Left lobe of liver (tissue), 2 donors: ENCODE measurements at regions not wholly inside any gene's neighbourhood (a gene's known extent, or its start where the extent isn't known, plus 50 kb on each side); places are given as distances from the start of the nearest gene placed in this dataset.

Experiments used
- ATAC-seq: fragments of 200-7000 bp; cut with Tn5 transposase; one replicate; pipeline ENCODE4 v1.9.1; 2020; ENCODE audit warnings: mild to moderate bottlenecking, moderate library complexity
- DNase-seq: peaks from one replicate; pipeline ENCODE4 v3.0.0-alpha.2; 2020; ENCODE audit warnings: low spot score
- donor health status: DM: no; HTN: no; CAD: no; lungs with moderate emphysema.
- donor health status: DM: no; HTN: yes; CAD: no.

DNA sequence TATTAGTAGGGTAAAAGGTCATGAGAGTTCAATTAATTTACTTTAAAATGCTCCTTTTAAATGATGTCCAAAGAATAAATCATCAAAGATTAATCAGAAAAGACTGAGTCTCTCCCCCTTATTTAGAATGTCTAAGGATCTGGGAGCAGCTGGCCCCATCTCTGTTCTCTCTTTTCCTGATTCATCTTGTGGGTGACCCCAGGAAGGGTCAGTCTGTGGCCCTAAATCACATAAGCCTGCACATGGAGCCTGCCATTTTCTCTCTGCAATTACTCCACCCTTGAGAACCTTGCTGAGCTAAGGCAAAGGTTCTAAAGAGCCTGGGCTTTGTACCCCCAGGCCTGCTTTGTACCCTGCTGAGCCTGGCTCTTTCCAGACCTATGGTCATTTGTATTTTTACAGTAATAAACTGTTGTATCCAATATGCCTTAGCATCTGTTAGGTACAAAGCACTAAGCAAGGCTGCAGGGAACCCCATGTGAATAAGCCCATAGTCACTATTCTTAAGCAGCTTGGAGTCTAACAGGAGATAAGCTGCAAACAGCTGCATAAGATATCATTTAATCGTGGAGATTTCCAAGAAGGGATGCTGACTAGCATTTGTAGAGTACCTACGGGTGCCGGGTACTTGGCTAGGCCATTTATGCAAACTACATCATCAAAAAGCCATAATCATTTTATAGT is 431.0 kb upstream of the MARCKS start:
- ATAC-seq (no peak), DNase-seq (no peak)

DNA sequence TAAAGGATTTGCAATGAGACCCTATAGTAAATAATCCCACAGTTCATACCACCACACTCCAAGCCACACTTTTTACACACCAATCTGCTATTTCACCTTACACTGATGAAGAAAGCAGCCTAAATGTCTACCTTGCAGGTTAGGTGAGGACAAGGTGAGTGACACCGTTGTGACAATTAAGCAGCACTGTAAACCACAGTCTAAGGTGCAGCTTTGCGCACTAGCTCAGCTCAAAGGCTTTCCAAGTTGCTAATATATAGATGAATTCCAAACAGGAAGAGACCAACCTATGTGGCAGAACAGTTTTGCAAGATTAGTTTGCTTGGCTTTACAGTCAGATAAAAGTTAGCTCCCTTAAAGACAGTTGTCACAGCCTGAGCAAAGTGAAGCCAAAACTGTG is 429.5 kb upstream of the MARCKS start:
- DNase-seq (no peak), ATAC-seq (no peak)

- DNase-seq: no peak
- no peak for ATAC-seq
Measured at GRCh38 chr6:113428702-113429101, 428.4 kb upstream of the MARCKS start.

DNA sequence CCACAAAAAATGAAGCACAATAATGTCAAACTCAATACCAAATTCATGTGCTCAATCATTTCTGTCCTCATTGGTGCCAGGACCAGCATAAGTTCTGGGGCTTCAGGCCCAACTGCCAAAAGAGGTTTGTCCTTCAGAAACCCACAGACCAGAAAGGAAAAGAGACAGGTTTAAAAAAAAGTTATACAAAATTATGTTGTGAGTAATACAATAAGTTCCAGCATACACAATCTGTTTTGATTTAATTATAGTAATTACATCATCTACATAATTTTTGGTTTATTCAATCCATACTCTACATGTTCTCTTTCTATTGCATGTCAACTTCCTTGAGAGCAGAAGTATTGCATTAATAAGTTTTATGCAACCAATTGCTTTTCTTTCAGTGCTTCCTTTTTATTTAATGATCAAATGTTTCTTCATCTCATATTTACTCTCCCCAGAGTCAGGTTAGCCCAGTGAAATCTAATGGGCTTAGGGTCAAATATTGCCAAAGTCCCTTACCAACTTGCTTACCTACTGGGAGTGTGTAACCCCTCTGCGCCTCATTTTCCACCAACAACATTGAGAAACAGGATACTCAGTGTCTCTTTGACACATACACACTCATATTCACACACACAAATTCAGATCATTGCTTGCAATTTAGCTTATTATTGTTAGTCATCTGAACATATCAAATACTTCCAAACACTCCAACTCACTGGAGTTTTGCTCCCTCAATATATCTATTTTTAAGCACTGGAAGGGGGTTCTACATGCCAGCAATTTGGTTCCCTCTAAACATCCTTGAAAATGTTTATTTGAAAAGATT is 424.4 kb upstream of the MARCKS start:
- peak; percentile 52 for DNase-seq
- peak; percentile 83 for ATAC-seq

DNA sequence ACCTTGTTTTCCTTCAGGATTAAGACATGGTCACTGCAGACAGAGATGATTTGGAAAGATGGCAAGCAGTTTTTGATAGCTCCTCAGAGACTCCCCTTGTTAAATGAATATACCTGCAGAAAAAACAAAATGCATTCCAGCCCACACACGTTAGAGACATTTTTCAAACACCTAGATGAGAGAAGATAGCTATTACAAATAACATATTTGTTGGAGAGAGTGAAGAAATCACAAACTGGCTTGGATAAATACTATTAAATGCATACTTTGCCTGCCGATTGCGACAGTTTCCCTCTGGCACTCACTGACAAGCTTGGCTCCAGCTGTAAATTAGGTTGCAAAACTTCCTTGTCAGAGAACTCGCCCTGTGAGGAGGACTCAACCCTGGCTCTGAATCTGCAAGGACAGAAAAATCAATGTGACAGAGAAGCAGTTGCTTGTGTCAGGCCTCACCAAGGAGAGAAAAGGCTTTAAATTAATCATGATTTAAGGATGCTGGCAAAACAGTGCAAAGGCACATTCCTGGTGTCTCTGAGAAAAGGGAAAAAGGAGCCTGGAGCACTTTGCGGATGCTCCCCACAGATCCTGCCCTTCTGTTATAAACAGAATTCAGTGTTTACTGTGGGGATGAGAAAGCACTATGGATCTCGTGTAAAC is 423.7 kb upstream of the MARCKS start:
- peak; percentile 85 for DNase-seq
- peak; percentile 89 for ATAC-seq

- ATAC-seq (no peak), DNase-seq (no peak)
Measured at GRCh38 chr6:113434641-113435040, 422.5 kb upstream of the MARCKS start.

DNA sequence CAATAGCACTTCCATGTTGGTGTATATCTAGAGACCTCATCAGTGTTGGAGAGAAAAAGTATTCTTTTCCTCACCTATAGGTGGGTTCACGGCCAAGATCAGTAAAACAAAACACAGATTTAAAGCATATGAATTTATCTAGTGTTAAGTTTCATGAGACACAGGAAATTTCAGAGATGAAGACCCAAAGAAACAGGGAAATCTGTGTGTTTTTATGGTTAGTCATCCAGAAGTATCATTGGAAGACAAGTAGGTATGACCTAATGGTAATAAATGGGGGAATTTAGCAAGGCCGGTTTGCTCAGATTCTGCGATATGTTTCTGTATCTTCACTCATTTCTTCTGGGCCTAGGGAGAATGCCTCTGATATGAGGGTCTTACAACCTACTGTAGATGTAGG is 419.6 kb upstream of the MARCKS start:
- no peak for ATAC-seq
- no peak for DNase-seq

DNA sequence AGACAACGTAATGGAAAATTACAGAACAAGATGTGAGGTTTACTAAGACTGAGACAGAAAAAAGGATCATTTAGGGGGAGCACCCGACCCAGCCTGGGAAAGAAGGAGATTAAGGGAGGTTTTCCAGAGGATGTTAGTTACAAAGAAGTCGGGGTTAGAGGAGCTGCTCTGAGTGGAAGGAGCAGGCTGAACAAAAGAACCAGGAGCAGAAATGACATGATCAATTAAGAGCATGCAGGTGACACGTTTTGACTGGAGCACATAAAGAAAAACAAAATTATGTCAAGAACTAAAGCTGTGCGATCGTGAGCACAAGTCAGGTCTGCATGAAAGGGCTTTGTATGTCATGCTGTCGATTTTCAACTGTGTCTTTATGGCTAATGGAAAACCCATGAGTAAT is 417.3 kb upstream of the MARCKS start:
- ATAC-seq: no peak
- no peak for DNase-seq

GRCh38 chr6:113442040-113442439 is 415.1 kb upstream of the MARCKS start:
- ATAC-seq (no peak), DNase-seq (no peak)

GRCh38 chr6:113445201-113445600 is 411.9 kb upstream of the MARCKS start:
- DNase-seq (no peak), ATAC-seq (no peak)

GRCh38 chr6:113447088-113447831 is 409.9 kb upstream of the MARCKS start:
- ATAC-seq: no peak

GRCh38 chr6:113449051-113449450 is 408.1 kb upstream of the MARCKS start:
- ATAC-seq (no peak), DNase-seq (no peak)

More at GRCh38 chr6:113447088-113447831, 409.9 kb upstream of the MARCKS start:
- no peak for DNase-seq

- ATAC-seq (no peak), DNase-seq (no peak)
Measured at GRCh38 chr6:113450061-113450465, 407.1 kb upstream of the MARCKS start.

- DNase-seq (no peak), ATAC-seq (no peak)
Measured at GRCh38 chr6:113451049-113451448, 406.1 kb upstream of the MARCKS start.

GRCh38 chr6:113457198-113457597 is 399.9 kb upstream of the MARCKS start:
- no peak for DNase-seq
- no peak for ATAC-seq

DNA sequence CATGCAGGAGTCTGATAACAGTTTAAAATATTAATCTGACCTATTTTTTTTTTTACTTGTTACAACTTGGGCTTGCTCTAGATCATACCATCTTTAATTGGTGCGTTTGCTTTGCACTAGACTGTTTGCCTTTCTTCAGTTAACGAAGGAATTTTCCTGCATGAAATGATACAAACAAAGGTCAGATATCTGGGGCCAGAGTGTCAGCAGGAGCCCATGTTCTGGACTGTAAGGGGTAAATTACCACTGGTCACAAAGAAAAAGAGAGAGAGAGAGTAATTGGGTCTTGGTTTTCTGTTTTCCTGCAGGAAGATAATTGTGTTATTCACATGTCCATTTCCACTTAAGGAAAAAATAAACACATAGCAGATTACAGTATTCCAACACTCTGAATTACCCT is 399.4 kb upstream of the MARCKS start:
- DNase-seq: no peak
- ATAC-seq: no peak

DNA sequence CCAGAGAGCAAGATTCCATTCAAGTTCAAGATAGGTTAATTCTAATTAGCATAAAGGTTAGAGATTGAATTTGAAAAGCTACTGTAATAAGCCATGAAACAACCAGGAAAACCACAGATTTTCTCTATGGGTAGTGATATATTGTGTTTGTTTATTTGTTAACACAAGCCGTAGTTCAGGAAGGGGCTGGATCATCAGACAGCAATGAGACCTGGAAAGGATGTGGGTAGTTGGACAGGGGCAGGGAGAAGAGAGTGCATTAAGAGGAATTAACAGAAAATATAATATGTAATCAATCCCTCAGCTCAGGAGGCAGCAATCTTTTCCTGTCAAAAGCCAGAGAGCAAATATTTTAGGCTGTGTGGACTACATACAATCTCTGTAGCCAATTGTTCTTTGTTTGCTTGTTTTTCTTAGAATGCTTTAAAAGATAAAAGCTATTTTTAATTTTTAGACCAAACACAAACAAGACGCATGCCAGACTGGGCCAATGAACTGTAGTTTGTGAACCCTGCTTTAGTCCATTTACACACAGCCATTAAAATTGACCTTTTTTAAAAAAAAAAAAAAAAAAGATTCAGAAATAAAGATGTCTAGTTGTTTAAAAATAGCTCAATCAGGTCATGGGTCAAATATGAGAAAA is 398.7 kb upstream of the MARCKS start:
- no peak for DNase-seq
- peak; percentile 48 for ATAC-seq

- DNase-seq (no peak), ATAC-seq (no peak)
Measured at GRCh38 chr6:113461153-113461932, 395.8 kb upstream of the MARCKS start.

DNA sequence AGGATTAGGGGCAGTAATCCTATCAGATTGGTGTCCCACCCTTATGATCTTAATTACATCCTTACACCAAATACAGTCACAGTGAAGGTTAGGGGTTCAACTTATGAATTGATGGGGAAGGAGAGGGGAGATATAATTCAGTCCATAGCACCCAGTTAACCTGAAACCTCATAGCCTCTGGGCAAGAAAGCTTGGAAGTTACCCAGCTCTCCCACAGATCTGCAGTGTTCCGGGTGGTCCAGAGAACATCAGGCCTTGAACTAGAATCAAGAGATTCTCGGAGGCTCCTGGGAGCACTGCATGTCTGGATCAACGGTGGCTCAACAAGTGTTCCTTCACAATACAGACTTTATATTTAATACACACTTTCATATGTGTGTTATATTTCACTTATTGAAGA is 392.6 kb upstream of the MARCKS start:
- no peak for DNase-seq
- no peak for ATAC-seq

GRCh38 chr6:113464960-113465359 is 392.2 kb upstream of the MARCKS start:
- ATAC-seq (no peak), DNase-seq (no peak)
